Globus pallidus (tissue), 1 donor: ENCODE measurements at regions not wholly inside any gene's neighbourhood (a gene's known extent, or its start where the extent isn't known, plus 50 kb on each side); places are given as distances from the start of the nearest gene placed in this dataset.
"Not testable (repeated sequence)": the region's sequence is repeated elsewhere in the genome, so short reads cannot be mapped to it uniquely, and the experiment has no call there.

Source experiments
- DNase-seq: peaks from one replicate; pipeline ENCODE4 v3.0.0-alpha.2; 2015; ENCODE audit warnings: low spot score

- DNase-seq = no peak
Observed at GRCh38 chr1:65527707-65528503, 107.4 kb downstream of the LEPR start.

- no peak for DNase-seq
Observed at GRCh38 chr1:65531972-65532570, 111.6 kb downstream of the LEPR start.

- DNase-seq = no peak
Observed at GRCh38 chr1:65535981-65536380, 115.5 kb downstream of the LEPR start.

- DNase-seq = no peak
Observed at GRCh38 chr1:65538086-65538485, 117.6 kb downstream of the LEPR start.

- DNase-seq = no peak
Observed at GRCh38 chr1:65538664-65539063, 118.2 kb downstream of the LEPR start.

- DNase-seq = no peak
Observed at GRCh38 chr1:65539266-65540131, 119.0 kb downstream of the LEPR start.

GRCh38 chr1:65541161-65541560, 120.7 kb downstream of the LEPR start:
- DNase-seq = no peak

GRCh38 chr1:65541865-65542264, 121.4 kb downstream of the LEPR start:
- DNase-seq = no peak

GRCh38 chr1:65542592-65542991, 122.1 kb downstream of the LEPR start:
- not testable (repeated sequence) for DNase-seq

GRCh38 chr1:65550306-65551010, 130.0 kb downstream of the LEPR start:
- not testable (repeated sequence) for DNase-seq

- DNase-seq = not testable (repeated sequence)
Observed at GRCh38 chr1:65552484-65552883, 132.0 kb downstream of the LEPR start.

- DNase-seq = not testable (repeated sequence)
Observed at GRCh38 chr1:65554086-65554764, 133.8 kb downstream of the LEPR start.

- no peak for DNase-seq
Observed at GRCh38 chr1:65554829-65555228, 134.4 kb downstream of the LEPR start.

GRCh38 chr1:65558215-65558614, 137.7 kb downstream of the LEPR start:
- no peak for DNase-seq

GRCh38 chr1:65564493-65564892, 144.0 kb downstream of the LEPR start:
- no peak for DNase-seq

GRCh38 chr1:65568285-65568684, 147.8 kb downstream of the LEPR start:
- DNase-seq = no peak

- DNase-seq = no peak
Observed at GRCh38 chr1:65572701-65573421, 152.4 kb downstream of the LEPR start.

- no peak for DNase-seq
Observed at GRCh38 chr1:65577278-65577677, 156.8 kb downstream of the LEPR start.

GRCh38 chr1:65577982-65578381, 157.5 kb downstream of the LEPR start:
- DNase-seq = not testable (repeated sequence)

GRCh38 chr1:65581119-65581518, 160.7 kb downstream of the LEPR start:
- DNase-seq = no peak

GRCh38 chr1:65584399-65584798, 163.9 kb downstream of the LEPR start:
- no peak for DNase-seq
